ENCODE measurements at regions not wholly inside any gene's neighbourhood (a gene's known extent, or its start where the extent isn't known, plus 50 kb on each side); places are given as distances from the start of the nearest gene placed in this dataset.

- TF ChIP-seq CTCF (IDR thresholded peaks at IDR 0.05) (no peak), POLR2A (IDR thresholded peaks at IDR 0.05) (no peak)
These were observed 59.1 kb downstream of the CH25H start for GRCh38 chr10:89148061-89148460.
